ENCODE measurements at regions not wholly inside any gene's neighbourhood (a gene's known extent, or its start where the extent isn't known, plus 50 kb on each side); places are given as distances from the start of the nearest gene placed in this dataset.

DNA sequence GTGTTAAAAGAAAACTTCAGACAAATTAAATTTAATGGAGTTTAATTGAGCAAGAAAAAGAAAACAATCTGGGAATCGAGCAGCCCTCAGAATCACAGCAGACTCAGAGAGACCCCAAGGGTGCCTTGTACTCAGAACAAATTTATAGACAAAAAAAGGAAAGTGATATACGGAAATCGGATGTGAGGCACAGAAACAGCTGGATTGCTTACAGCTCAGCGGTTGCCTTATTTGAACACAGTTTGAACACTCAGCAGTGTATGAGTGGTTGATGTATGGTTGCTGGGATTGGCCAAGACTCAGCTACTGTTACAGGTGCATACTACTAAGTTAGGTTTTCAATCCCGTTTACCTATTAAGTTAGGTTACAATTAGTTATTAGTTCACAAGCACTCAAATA lies 103.8 kb upstream of the LYZL1 start:
- no peaks in the 10 kb centered on the region for H4K20me1 ChIP-seq (ENCODE audit: insufficient read depth, low read length, poor library complexity, severe bottlenecking)
- no peak for TF ChIP-seq EZH2phosphoT487 (IDR thresholded peaks at IDR 0.05; ENCODE audit: borderline replicate concordance)
- TF ChIP-seq, protein P1, sequence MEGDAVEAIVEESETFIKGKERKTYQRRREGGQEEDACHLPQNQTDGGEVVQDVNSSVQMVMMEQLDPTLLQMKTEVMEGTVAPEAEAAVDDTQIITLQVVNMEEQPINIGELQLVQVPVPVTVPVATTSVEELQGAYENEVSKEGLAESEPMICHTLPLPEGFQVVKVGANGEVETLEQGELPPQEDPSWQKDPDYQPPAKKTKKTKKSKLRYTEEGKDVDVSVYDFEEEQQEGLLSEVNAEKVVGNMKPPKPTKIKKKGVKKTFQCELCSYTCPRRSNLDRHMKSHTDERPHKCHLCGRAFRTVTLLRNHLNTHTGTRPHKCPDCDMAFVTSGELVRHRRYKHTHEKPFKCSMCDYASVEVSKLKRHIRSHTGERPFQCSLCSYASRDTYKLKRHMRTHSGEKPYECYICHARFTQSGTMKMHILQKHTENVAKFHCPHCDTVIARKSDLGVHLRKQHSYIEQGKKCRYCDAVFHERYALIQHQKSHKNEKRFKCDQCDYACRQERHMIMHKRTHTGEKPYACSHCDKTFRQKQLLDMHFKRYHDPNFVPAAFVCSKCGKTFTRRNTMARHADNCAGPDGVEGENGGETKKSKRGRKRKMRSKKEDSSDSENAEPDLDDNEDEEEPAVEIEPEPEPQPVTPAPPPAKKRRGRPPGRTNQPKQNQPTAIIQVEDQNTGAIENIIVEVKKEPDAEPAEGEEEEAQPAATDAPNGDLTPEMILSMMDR (conservative IDR thresholded peaks at IDR 0.05; ENCODE audit: low read length), result no peak
- no peaks in the 10 kb centered on the region for H3K36me3 ChIP-seq (ENCODE audit: insufficient read depth, low read length)
- H3K27me3 ChIP-seq (ENCODE audit: insufficient read depth, low read length, poor library complexity, severe bottlenecking), result no peaks in the 10 kb centered on the region
- no peaks in the 10 kb centered on the region for H3K9me2 ChIP-seq (replicated peaks; ENCODE audit: low read depth, low read length)
- H3K79me2 ChIP-seq (ENCODE audit: insufficient read depth, low read length), result no peaks in the 10 kb centered on the region
- no peak overlapping the region for H2AFZ ChIP-seq (ENCODE audit: low read length)
- no peak overlapping the region for H3K4me2 ChIP-seq (ENCODE audit: low read depth, low read length, poor library complexity, severe bottlenecking)
- H3K9me3 ChIP-seq (ENCODE audit: insufficient read depth, low read depth, low read length), result no peaks in the 10 kb centered on the region
- no peak overlapping the region for H3K4me3 ChIP-seq (ENCODE audit: low read length, poor library complexity, severe bottlenecking)
- H3K9ac ChIP-seq (ENCODE audit: low read depth, low read length, poor library complexity, severe bottlenecking), result no peak overlapping the region
- no peaks in the 10 kb centered on the region for H3K4me1 ChIP-seq (ENCODE audit: insufficient read depth, low read length, poor library complexity, severe bottlenecking)
- no peaks in the 10 kb centered on the region for H3F3A ChIP-seq (ENCODE audit: low read depth)

DNA sequence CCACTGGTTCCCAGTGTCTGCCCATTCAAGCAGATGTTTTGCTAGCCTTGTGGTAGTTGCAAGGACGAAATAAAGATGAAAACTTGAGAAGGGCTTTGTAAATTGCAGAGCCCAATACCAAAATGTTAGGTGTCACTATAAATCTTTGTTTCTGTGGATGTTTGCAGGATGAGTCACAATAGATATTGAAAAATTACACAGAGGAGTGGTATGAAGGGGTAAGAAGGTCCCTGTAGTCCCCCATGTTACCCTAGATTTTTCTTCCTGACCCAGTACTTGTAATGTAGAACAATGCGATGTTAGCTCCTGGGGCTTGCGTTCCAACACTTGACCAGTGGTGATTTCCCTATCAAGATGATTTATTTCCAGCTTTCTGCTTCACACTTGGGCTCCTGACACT lies 102.6 kb upstream of the LYZL1 start:
- no peak overlapping the region for H3K9ac ChIP-seq (ENCODE audit: low read depth, low read length, poor library complexity, severe bottlenecking)
- no peaks in the 10 kb centered on the region for H4K20me1 ChIP-seq (ENCODE audit: insufficient read depth, low read length, poor library complexity, severe bottlenecking)
- TF ChIP-seq, protein P1 (conservative IDR thresholded peaks at IDR 0.05; ENCODE audit: low read length), result no peak
- no peak for TF ChIP-seq EZH2phosphoT487 (IDR thresholded peaks at IDR 0.05; ENCODE audit: borderline replicate concordance)
- no peaks in the 10 kb centered on the region for H3K4me1 ChIP-seq (ENCODE audit: insufficient read depth, low read length, poor library complexity, severe bottlenecking)
- H3K36me3 ChIP-seq (ENCODE audit: insufficient read depth, low read length), result no peaks in the 10 kb centered on the region
- H3K4me2 ChIP-seq (ENCODE audit: low read depth, low read length, poor library complexity, severe bottlenecking), result no peak overlapping the region
- no peaks in the 10 kb centered on the region for H3K9me2 ChIP-seq (replicated peaks; ENCODE audit: low read depth, low read length)
- no peak overlapping the region for H3K4me3 ChIP-seq (ENCODE audit: low read length, poor library complexity, severe bottlenecking)
- H3K9me3 ChIP-seq (ENCODE audit: insufficient read depth, low read depth, low read length), result no peaks in the 10 kb centered on the region
- H3K27me3 ChIP-seq (ENCODE audit: insufficient read depth, low read length, poor library complexity, severe bottlenecking), result no peaks in the 10 kb centered on the region
- H2AFZ ChIP-seq (ENCODE audit: low read length), result no peak overlapping the region
- no peaks in the 10 kb centered on the region for H3F3A ChIP-seq (ENCODE audit: low read depth)
- no peaks in the 10 kb centered on the region for H3K79me2 ChIP-seq (ENCODE audit: insufficient read depth, low read length)

DNA sequence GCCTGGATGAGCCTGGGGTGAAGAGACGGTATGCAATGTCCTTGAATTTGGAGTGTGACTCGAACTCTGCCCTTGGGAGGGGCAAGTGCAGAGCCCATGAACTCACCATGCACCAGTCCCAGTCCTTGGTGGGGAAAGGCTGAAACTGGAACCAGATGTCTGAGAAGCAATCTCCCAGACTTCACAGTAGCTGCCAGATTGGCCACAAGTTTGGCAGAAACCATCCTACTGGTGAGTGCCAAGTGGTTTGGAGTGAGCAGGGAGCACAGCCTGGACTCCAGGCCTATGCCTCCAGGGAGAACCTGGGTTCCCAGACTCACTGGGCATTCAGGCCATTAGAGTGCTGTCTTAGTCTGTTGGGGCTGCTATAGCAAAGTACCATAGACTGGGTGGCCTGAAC lies 99.6 kb upstream of the LYZL1 start:
- Histone ChIP-seq H3K4me2 (ENCODE audit: low read depth, low read length, poor library complexity, severe bottlenecking) (no peak overlapping the region), H3K79me2 (ENCODE audit: insufficient read depth, low read length) (no peaks in the 10 kb centered on the region), H3K9ac (ENCODE audit: low read depth, low read length, poor library complexity, severe bottlenecking) (no peak overlapping the region), H3K9me3 (ENCODE audit: insufficient read depth, low read depth, low read length) (no peaks in the 10 kb centered on the region), H3F3A (ENCODE audit: low read depth) (no peaks in the 10 kb centered on the region), H3K4me1 (ENCODE audit: insufficient read depth, low read length, poor library complexity, severe bottlenecking) (no peaks in the 10 kb centered on the region), H2AFZ (ENCODE audit: low read length) (no peak overlapping the region), H3K9me2 (replicated peaks; ENCODE audit: low read depth, low read length) (no peaks in the 10 kb centered on the region), H3K4me3 (ENCODE audit: low read length, poor library complexity, severe bottlenecking) (no peak overlapping the region), H3K27me3 (ENCODE audit: insufficient read depth, low read length, poor library complexity, severe bottlenecking) (no peaks in the 10 kb centered on the region), H4K20me1 (ENCODE audit: insufficient read depth, low read length, poor library complexity, severe bottlenecking) (no peaks in the 10 kb centered on the region), H3K36me3 (ENCODE audit: insufficient read depth, low read length) (no peaks in the 10 kb centered on the region)
- TF ChIP-seq EZH2phosphoT487 (IDR thresholded peaks at IDR 0.05; ENCODE audit: borderline replicate concordance), result no peak
- TF ChIP-seq, protein P1 (conservative IDR thresholded peaks at IDR 0.05; ENCODE audit: low read length), result no peak

Measured in Loucy (cell line).